Glomerular visceral epithelial cell (primary cell): ENCODE measurements at regions not wholly inside any gene's neighbourhood (a gene's known extent, or its start where the extent isn't known, plus 50 kb on each side); places are given as distances from the start of the nearest gene placed in this dataset.

Experiments
- DNase-seq: peaks from one replicate; pipeline ENCODE4 v3.0.0-alpha.2; 2016; ENCODE audit errors: extremely low spot score

GRCh38 chr1:58862728-58863385, 79.0 kb upstream of the JUN start:
- DNase-seq: no peak

DNA sequence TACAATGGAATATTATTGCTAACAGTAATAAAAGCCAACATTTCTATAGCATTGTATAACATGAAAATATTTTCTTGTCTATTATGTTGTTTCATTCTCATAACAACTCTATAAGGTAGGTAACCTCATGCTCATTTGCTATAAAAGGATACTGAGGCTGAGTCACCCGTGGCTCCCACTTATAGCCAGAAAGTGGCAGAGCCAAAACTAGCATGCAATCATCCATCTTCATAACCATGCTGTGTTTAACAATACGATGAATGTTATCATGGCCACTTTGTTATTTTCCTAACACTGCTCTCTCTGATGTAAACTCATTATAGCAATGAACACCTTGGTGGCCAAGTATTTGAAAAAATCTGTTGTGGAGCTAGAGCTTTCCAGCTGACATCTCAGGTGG, 80.8 kb upstream of the JUN start:
- DNase-seq: no peak

GRCh38 chr1:58866578-58866977, 82.7 kb upstream of the JUN start:
- no peak for DNase-seq

- DNase-seq: no peak
Observed at GRCh38 chr1:58869638-58870297, 85.9 kb upstream of the JUN start.

DNA sequence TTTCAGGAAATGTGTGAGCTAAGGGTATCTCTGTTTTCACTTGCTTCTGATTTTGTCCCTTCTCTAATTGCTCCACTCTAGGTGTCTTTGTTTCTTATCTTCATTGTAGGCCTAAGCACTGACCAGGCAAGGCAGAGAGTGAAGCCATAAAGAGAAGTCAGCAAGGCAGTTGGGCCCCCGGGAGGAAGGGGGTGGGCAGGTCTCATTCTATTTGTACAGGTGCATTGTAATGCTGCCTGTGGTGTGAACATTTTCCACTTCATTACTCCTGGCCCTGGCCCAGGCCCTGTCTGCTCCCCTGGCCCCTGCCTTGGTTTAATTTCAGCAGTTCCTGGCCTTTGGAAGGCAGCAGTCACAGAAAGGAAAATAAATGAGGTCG, 86.4 kb upstream of the JUN start:
- peak; percentile 96 for DNase-seq

DNA sequence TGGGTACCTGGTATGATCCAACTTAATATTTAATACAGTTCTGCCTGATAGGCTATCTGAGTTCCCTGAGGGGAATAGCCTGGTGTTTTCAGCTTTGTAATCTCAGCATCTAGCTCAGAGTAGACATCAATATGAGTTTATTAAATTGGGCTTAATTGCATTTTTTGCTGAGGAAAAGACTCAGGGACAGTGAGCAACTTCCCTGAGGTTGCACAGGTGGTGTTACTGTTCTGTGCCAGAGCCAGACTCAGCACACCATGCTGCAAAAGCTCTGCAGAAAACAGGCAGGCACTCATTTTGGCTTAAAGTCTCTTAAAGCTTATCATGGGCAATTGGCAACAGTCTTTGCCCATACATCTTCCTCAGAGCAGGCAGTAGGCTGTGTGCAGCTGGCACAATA, 90.5 kb upstream of the JUN start:
- DNase-seq: no peak

DNA sequence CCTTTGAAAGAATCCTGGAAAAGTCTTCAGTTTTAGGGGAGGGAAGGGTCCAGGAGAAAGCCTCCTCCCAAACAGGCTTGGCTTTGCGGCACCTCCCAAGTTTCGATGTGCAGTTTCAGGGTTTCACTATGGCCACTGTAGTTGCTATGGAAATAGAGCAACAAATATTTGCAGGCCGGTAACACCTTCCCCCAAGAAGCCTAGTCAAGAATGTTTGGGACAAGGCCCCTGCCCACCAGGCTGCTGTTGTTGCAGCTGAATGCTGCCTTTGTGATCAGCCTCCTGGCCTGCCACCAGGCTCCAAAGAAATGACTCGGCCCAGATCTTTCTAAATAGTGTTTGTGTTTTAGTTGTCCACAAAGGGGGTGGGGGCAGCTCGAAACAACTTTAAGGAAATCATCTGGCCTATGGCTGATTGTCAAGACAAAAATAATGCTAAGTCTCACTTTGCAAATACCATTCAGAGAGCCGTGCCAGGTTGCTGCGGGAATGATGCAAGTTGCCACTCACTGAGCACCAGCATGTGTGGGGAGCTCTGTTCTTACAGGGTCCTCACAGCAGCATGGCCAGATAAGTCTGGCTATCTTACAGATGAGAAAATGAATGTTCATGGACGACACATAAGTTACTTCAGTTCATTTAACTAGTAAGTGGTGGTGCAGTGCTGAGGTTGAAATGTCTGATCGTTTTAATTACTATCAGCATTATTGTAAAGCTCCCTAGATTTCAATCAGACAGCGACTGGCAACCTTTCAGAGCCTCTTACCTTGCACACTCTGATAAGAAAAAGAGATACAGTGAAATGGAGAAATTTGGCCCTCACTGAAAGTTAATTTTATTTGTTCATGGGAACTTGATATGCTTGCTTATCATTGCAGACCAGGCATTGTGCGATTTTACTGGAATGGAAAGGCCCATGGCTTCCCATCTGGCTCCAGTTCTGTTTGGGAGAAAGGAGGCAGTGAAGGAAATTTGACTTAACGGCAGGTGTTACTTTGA, 91.2 kb upstream of the JUN start:
- DNase-seq: peak; percentile 28

- DNase-seq: peak; percentile 17
Observed at GRCh38 chr1:58879464-58879863, 95.6 kb upstream of the JUN start.

GRCh38 chr1:58880592-58880991, 96.7 kb upstream of the JUN start:
- no peak for DNase-seq

GRCh38 chr1:58881471-58881994, 97.7 kb upstream of the JUN start:
- peak; percentile 91 for DNase-seq

- DNase-seq: no peak
Observed at GRCh38 chr1:58882322-58882948, 98.6 kb upstream of the JUN start.

DNA sequence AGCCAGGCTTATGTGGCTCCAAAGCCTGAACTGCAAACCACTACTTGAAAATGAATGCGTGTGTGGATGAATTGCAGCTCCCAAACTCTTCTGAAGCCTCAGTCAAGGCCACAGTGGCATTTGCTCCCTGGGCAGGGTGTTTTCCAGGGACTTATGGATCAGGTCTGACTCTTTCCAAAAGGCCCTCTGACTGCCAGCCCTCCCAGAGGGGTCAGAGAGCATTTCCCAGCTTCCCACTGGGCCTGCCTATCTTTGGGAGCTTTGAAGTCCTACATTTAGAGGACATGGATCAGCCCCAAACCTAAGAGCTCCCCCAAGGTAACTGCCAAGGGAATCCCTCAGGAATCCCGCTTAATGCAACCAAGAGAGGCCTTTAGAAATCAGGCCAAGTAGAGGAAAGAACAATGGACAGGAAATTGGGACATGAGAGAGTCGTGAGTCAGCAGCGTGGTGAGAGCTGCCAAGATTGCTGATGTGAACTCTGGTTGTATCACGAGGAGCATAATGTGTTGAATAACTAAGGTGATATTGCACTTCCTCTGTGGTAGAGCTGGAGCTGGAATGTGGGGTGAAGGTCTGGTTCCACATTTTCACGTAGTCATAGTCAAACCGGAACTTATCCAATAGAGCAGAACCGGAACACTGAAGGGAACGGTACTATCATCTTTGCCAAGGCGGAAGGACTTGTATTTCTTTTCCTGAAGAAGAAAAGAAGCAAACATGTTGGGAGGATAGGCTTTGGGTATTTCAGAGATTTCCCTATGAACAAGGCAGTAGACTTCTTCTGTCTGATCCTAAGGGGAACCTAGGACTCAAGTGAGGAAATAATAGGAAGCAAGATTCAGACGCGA, 99.4 kb upstream of the JUN start:
- DNase-seq: peak; percentile 88

GRCh38 chr1:58883888-58884482, 100.1 kb upstream of the JUN start:
- no peak for DNase-seq

- no peak for DNase-seq
Observed at GRCh38 chr1:58884706-58885661, 101.1 kb upstream of the JUN start.

DNA sequence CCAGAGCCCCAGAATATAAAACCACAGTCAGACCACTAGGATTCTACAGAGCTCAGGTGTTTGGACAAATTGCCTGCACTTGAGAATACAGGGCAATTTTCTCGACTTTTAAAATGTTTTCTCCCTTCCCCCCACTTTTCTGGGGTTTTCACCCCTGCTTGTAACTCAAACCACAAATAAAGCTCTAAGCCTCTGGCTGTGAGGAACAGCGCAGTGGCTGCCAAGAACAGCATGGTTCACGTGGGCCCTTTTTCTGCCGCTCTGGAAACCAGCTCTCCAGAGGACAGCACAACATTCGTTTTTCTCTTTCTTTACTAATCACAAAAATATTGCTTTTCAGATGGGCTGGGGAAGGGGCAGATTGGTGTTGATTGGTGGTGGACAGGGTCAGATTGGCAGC, 102.2 kb upstream of the JUN start:
- DNase-seq: no peak

DNA sequence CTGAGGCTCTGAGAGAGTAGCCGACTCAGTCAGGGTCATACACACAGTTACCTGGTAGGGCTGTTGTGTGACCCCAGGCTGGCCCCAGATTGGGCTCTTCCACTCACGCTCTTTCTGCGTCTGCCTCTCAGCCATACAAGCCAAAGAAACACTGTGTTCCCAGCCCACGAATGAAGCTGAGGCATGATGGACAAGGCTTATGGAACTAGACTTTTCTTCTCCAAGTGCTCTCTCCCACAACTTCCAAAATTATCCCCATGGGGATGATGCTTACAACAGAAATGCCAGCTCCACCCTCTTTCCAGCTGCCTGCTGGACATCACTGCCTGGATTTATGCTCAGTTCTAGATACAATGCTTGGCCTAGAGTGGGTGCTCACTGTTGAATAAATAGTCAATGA, 102.8 kb upstream of the JUN start:
- DNase-seq: no peak

DNA sequence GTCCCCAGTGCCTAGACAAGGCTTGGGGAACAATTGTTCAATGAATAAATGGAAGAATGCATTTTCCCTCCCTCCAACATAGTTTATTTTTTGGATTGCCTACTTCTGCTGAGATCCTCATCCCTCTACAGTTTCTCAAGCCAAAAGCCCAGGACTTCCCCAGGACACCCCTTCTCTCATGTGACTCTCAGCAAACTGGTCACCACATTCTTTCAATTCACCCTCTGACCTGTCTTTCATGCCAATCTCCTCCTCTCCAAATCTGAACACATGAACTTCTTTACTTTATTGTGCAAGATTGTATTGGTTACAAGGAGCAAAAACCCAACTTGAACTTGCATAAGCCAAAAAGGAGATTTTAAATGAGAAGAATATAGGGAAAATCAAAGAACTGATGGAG, 103.2 kb upstream of the JUN start:
- DNase-seq: no peak

DNA sequence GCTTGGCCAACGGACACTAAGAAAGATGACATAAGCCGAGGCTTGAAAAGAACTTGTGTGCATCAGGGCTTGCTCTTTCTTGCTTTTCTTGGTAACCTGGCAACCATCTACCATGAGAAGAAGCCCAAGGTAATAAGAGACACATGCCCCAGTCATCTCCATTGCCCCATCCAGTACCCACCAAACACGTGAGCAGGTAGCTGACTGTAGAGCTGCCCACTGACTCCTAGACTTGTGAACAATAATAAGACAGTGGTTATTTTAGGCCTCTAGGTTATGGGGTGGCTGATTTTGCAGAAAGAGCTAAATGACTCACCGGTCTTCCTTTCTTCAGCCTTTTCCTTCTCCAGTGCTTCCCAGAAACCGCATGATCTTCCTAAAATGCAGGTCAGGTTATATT, 105.0 kb upstream of the JUN start:
- peak; percentile 17 for DNase-seq

DNA sequence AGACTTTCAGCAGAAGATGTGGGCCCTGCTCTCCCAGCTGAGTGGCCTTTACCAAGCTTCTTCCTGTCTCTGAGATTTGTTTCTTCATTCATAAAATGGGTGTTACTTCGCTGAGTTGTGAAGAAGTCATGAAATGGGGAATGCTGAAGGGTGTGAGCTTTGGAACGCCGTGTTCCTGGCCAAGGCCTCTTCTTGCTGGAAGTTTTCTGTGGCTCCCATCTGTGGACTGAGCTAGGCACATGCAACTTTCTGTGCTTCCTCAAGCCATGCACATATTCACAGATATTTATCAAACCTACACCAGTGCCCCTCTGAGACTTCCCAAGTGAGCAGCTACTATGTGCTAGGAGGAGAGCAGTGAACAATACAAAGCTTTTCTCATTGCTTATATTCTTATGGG, 106.3 kb upstream of the JUN start:
- DNase-seq: no peak
